ENCODE measurements at regions not wholly inside any gene's neighbourhood (a gene's known extent, or its start where the extent isn't known, plus 50 kb on each side); places are given as distances from the start of the nearest gene placed in this dataset.
"Not testable (repeated sequence)": the region's sequence is repeated elsewhere in the genome, so short reads cannot be mapped to it uniquely, and the experiment has no call there.

DNA sequence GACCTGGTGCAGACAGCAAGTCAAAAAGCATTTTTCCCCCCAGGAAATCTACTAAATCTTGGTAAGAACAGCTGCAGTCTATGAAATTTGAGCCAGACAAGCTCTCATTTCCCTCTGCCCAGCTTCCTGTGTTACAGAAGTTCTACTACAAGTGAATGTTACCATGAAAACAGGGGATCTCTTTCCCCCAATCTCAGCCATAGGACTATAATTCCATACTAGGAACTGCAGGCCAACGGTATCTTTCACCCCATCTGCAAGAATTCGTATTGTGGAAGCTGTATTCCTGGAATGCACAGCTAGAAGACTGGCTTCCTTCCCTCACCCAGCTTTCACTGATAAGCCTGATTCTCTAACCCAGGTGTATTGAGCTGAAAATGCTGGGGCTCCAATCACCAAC lies 1655.4 kb downstream of the BRINP3 start:
- no peak for DNase-seq

DNA sequence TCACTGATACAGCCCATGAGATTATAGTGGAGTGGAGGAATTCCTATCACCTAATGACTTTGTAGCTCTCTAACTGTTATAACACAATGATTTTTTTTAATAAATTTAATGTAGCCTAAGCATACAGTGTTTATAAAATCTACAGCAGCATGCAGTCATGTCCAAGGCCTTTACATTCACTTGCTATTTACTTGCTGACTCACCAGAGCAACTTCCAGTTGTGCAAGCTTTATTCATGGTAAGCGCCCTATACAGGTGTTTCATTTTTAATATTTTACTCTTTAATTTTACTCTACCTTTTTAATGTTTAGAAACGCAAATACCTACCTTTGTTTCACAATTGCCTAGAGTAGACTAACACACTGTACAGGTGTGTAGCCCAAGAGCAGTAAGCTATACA lies 1652.2 kb downstream of the BRINP3 start:
- no peak for DNase-seq

DNA sequence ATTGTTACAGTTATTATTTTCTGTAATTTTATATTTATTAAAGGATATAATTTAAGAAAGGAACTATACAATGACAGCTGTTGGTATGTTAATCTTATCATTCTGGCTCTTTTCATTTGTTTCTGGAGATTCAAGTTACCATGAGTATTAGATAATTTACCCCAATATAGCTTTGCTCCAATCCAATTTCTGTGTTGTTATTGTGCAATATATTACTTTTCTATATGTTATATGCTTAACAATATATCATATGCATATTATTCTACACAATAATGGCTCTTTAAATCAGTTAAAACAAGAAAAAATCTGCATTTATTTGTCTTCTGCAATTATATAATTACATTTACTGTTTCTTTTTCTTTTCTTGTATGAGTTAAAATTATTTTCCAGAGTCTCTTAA lies 1650.9 kb downstream of the BRINP3 start:
- DNase-seq, result no peak

DNA sequence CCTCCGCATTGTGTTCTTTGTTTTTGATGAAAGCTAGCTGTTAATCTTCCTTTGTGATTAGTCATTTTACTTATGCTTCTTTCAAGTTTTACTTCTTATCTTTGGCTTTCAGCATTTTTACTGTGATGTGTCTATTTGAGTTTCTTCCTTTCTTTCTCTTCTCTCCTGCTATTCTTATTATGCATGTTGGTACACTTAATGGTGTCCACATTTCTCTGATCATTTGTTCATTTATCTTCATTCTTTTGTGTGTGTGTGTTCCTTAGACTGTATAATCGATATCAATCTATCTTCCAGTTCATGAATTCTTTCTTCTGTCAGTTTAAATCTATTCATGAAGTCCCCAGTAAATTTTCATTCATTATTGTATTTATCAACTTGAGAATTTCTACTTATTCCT lies 1650.3 kb downstream of the BRINP3 start:
- DNase-seq, result no peak

DNA sequence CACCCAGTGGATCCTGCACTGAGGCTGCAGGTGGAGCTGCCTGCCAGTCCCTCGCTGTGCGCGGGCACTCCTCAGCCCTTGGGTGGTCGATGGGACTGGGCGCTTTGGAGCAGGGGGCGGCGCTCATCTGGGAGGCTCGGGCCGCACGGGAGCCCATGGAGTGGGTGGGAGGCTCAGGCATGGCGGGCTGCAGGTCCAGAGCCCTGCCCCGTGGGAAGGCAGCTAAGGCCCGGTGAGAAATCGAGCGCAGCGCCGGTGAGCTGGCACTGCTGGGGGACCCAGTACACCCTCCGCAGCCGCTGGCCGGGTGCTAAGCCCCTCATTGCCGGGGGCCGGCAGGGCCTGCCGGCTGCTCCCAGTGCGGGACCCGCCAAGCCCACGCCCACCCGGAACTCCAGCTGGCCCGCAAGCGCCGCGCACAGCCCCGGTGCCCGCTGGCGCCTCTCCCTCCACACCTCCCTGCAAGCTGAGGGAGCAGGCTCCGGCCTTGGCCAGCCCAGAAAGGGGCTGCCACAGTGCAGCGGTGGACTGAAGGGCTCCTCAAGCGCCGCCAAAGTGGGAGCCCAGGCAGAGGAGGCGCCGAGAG lies 1636.5 kb downstream of the BRINP3 start:
- not testable (repeated sequence) for DNase-seq

DNA sequence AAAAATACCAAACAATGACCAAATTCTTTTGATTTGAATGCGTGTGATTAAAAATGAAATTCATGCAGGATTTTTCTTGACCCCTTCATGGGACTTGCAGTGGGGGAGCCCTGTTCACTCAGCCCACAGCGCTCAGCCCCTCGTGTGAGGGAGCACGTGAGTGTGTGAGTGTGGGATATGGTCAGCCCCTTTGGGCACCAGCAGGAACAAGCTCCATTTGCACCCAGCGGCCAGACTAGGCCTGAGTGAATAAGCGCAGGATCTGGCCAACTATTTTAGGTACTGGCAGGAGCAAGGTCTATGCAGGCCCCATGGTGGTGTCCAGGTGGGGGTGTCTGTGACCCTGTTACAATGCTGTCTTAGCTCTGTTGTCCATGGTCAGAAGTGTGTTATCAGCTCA lies 1631.2 kb downstream of the BRINP3 start:
- DNase-seq, result no peak

DNA sequence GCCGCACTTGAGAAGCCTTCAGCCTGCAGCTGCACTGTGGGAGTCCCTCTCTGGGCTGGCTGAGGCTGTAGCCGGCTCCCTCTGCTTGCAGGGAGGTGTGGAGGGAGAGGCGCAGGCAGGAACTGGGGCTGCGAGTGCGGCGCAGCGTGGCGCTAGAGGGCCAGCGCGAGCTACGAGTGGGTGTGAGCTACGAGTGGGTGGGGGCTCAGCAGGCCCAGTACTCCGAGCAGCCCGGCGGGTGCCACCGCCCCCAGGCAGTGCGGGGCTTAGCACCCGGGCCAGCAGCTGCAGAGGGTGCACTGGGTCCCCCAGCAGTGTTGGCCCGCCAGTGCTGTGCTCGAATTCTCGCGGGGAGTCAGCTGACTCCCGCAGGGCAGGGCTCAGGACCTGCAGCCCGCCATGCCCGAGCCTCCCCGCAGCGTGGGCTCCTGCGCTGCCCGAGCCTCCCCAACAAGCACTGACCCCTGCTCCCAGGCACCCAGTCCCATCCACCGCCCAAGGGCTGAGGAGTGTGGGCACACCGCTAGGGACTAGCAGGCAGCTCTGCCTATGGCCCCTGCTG lies 1620.1 kb downstream of the BRINP3 start:
- no peak for DNase-seq

DNA sequence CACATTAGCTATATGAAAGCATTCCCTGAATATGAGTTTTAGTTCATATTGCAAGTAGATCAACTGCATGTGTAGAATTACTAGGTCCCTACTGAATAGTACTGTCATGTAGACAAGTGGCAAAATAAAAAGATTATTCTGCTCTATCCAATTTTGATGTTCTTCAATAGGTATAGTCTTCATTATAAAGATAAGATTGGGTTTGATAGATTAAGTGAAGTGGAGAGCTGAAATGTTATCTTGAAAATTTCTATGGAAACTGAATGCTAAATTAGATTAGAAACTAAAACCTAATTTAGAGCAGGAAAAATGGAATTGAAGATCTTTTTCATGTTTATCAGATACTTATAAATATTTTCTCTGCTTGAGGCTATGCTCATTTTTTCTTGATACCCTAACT lies 1610.0 kb downstream of the BRINP3 start:
- DNase-seq, result no peak

DNA sequence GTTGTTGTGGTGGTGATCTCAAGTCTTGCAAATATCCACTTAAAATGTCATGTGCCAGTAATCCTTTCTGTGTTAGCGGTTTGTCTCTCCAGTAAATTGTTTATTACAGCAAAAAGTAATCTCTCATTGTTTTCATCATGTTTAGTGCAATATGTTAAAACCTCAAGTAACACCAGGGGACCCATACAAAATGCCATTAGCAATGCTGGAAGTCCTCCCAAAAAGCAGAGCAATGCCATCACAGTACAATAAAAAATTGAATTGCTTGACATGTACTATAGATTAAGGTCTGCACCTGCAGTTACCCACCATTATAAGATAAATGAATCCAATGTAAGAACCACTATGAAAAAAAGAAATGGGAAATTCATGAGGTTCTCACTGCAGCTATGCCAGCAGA lies 1606.5 kb downstream of the BRINP3 start:
- no peak for DNase-seq

DNA sequence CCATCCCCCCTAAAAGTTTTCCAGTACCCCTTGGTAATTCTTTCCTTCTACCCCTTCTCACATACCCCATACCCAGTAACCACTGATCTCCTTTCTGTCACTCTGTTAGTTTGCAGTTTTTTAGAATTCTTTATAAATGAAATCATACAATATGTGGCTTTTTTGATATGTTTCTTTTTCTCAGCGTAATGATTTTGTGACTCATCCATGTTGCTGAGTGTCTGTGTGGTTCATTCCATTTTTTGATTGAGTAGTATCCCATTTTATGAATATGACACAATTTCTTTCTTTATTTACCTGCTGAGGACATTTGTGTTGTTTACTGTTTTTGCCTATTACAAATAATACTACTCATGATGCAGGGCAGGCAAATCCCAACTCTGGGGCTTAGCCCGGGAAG lies 1605.3 kb downstream of the BRINP3 start:
- no peak for DNase-seq

DNA sequence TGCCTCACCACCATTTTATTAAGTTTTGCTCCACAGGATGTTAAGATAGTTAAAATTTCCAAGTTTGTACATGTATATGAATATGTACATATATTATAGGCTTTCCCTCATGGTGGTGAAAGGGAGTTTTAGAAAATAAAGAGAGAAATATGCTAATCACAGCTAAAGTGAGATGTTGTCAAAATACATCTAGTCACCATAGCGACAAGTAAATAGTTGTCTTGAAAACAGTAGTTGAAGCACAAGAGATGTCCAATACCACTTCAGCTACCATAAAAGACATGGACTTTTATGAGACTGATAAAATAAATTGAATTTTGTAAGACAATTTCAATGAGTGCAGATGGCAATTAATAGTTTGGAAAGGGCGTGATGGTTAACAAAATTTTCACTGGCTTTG lies 1600.0 kb downstream of the BRINP3 start:
- no peak for DNase-seq

DNA sequence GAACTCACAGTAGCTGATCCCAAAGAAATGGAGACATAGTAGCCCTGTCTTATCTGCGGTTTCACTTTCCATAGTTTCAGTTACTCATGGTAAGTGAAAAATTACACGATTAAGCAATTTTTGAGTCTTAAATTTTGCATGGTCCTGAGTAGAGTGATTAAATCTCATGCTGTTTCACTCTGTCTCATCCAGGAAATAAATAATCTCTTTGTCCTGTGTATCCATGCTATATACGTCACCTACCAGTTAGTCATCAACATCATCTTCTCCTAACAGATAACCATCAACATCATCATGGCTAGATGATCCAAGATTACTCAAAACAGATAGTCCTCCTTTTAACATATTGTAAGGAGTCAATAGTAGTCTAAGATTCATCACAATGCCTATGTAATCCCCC lies 1589.3 kb downstream of the BRINP3 start:
- no peak for DNase-seq

DNA sequence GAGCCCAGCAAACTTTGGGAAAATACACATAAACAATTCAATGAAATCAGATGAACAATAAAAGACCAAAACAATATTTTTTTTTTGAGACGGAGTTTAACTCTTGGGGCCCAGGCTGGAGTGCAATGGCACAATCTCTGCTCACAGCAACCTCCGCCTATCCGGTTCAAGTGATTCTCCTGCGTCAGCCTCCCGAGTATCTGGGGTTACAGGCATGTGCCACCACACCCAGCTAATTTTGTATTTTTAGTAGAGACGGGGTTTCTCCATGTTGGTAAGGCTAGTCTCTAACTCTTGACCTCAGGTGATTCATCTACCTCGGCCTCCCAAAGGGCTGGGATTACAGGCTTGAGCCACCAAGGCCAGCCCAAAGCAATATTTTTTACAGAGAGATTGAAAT lies 1588.5 kb downstream of the BRINP3 start:
- no peak for DNase-seq

DNA sequence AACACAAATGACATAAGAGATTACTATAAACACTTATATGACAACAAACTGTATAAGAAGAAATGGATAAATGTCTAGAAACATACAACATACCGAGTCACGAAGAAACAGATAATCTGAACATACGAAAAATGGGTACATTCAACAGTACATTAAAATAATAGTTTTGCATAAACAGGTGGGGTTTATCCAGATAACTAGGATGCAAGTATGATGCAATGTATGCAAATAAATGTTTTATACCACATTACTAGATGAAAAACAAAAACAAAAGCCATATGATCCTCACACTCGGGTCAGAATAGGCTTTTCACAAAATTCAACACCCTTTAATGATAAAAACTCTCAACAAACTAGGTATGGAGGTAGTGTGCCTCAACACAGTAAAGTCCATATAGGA lies 1585.7 kb downstream of the BRINP3 start:
- no peak for DNase-seq

DNA sequence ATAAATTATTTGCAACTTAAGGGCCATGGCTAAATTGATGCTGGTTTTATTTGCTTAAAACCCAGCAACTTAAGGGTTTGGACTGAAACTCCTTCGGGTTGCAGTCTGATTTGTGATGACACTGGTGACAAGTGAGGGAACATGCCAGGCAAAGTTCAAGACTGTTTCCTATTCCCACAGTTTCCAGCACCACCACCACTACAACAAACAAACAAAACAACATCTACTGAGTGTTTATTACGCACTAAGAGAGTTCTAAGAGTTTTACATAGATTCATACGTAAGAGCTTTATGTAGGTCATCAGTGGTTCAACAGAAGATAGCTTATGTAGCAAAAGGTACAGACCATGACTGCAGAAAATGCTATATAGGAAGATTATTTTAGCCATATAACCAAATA lies 1582.1 kb downstream of the BRINP3 start:
- no peak for DNase-seq

DNA sequence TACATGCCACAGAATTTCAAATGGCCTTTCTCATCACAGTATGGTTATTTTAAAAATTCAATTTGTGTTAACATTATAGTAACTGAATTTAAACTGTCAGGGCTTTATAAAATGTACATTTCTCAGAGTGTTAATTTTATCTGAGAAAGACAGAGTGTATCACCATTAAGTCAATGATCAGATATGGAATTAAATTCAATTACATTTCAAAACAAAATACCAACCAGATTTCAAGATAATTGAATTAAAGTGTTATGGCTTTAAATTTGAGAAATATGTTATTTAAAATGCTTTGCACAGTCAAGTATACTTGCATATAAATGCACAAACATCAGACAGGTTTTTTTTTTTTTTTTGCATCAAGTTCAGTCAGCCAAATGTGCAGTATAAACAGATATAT lies 1574.4 kb downstream of the BRINP3 start:
- DNase-seq, result no peak

DNA sequence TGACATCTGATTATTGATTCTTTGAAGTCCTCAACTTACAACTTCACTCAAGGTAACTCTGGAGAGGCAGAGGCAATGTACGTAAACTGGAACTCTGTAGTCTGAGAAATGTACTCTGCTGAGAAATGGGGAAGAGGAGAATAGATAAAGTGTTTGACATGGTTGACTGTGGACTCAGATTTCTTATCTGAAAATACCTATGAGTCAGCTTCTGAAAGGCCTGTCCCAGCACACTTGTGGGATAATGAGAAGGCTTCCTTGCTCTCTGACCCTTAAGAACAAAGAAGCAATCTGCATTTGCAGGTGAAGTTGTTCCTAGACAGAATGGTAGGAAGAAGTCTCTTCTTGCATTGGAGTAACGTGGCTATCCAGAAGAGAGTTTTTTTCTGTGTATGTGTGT lies 1573.5 kb downstream of the BRINP3 start:
- DNase-seq, result no peak

DNA sequence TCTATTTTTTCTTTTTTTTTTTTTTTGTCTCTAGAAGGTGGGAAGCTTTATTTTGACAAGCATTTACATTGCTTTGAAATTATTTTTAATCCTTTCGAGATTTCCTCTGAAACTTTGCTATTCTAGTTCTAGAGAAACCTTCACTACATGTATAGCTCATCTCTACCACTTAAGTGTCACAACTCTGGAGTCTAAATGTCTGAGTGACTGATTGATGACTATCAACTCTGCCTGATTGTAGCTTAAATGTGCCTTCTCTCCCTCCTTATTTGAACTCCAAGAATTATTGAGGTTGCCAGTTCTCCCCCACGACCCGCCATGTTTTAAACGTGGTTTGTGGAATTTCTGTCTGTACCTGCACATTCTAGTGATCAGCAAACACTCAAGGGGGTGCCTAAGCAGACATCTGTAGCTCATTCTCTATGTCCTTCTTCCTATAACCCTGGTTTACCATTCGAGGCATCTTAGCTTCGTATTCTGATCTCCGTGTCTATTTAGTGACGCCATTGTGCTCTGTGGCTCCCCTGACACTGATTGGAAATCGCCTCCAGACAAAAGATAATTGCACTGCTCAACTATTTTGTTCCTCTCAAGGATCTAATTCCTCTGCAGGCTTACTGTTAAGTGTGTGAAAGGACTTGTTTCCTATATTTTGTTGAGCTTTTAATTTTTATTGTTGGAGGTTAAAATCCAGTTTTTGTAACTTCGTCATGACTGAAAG lies 1570.6 kb downstream of the BRINP3 start:
- DNase-seq, result no peak

DNA sequence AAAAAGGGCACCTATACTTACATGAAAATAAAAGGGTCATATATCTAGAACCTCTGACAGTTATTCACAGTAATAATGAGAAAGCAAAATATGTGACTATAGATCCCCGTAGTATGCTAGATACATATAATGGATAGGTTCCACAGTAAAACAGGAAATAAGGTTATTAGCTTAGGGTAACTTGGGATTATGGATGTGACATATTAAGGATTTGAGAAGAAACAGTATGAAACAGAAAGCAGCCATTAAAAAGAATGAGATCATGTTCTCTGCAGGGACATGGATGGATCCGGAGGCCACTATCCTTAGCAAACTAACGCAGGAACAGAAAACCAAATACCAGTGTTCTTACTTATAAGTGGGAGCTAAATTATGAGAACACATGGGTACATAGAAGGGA lies 1547.3 kb downstream of the BRINP3 start:
- no peak for DNase-seq

DNA sequence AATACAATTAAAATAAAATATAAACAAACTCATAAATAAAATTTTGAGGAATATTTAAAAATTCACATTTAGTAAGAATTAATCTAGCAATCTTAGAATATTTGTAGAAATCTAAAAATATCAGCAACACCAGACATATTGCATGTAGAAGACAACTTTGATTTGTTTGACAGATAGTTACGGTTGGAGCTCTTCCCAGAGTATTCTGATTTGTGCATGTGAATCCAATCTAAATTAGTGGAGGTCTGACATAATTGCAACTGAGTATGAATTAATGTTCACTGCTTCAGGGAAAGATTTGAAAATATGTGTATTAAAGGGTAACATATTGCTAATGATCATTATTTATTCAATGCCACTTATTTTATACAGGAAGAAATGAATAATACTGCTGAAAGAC lies 1546.2 kb downstream of the BRINP3 start:
- no peak for DNase-seq

DNA sequence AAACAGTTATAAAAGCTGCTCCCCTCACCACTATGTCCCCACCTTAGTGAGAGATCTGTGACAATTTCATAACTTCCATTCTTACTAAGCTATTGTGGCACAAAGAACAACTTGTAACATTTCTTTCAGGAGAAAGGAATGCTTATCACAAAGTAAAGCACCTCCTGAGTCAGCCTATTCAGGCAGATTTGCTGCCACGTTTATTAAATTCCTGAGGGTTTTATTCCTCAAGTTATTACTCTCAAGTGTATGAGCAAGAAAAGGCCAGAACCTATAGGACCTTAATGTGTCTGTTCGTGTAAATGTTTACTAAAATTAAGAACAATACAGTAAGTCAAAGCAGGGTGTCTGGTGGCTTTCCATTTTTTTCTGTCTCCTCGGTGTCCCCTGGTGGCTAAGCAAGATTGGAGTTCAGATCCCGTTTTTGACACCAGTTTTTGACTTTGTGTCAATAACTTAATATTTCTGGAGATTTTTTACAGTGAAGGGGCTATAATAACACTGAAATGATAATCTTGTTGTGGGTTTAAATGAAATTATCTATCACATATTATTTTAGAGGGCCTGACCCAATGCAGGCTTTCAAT lies 1539.6 kb downstream of the BRINP3 start:
- no peak for DNase-seq

DNA sequence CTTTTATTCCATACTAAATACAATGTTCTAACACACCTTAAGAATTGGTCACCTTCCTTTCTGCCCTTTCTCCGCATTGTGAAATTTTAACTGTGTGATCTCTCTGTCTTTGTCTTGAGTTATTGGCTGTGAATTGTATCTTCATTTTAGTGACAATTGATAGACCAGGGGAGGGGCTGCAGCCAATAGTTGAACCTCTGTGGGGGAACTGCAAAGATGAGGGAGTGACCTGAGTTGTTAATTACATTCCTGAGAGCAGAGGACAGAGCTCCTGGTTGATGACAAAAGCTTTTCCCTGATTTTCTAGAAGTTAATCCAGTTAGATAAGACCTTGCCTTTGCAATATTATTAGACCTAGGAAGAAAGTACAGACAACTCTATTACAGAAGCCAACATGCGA lies 1535.7 kb downstream of the BRINP3 start:
- no peak for DNase-seq

DNA sequence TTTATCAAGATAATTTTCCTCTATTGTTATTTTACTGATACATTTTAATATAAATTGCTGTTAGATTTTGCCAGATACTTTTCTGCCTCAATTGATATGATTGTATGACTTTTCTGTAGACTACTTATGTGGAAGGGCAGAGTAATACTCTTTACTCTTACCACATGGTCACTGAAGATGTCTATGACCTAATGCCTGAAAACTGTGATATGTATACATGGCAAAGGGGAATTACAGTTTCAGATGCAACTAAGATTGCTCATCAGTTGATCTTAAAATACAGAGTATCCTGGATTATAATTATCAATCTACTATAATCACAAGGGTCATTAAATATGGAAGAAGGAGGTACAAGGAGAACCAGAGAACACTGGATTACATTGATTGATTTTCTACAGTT lies 1528.0 kb downstream of the BRINP3 start:
- DNase-seq, result no peak

DNA sequence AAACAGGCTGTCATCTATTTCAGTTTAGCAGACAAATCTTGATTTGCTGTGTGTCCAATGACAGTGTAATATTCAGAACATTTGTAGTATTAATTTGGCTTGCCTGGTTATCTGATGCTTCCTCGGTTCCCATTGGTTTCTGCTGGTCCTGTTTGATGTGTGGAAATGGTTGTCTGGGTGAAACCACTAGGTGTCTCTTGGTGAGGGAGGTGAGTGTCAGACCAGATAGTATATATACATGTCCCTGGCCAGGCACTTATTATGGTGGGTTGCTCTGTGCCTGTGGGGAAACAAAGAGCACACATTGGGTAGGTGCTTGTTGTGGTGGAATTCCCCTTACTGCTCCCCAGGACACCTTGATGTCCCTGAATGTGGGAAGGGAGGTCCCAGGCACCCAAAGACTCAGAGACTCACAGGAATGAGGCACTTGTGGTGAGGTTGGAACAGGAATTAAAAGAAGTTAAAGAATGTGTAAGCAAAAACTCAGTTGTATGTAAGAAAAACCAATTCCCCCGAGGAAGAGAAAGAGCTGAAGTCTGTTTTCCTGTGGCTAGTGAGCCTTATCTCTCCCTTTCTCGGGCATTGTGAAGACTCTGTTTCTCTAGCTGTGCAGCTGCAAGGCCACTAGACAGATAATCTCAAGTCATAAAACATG lies 1519.1 kb downstream of the BRINP3 start:
- DNase-seq, result no peak
